DND-41 (cell line): ENCODE measurements at regions not wholly inside any gene's neighbourhood (a gene's known extent, or its start where the extent isn't known, plus 50 kb on each side); places are given as distances from the start of the nearest gene placed in this dataset.

ENCODE experiments used
- CTCF ChIP-seq: IDR thresholded peaks from 2 replicates; pipeline ENCODE4 v1.5.1; 2012; ENCODE audit warnings: borderline replicate concordance, low read length, moderate library complexity, mild to moderate bottlenecking; ENCODE audit not compliant: poor library complexity, severe bottlenecking; ENCODE audit errors: extremely low read depth
- EZH2 ChIP-seq: IDR thresholded peaks from 3 replicates; pipeline ENCODE4 v1.6.1; 2012; ENCODE audit warnings: borderline replicate concordance, low read depth, mild to moderate bottlenecking, moderate library complexity, low read length, inconsistent platforms; ENCODE audit not compliant: severe bottlenecking

GRCh38 chr5:174877987-174878386 is 153.6 kb downstream of the MSX2 start:
- TF ChIP-seq CTCF (no peak), EZH2 (no peak)
